Loucy (cell line): ENCODE measurements at regions not wholly inside any gene's neighbourhood (a gene's known extent, or its start where the extent isn't known, plus 50 kb on each side); places are given as distances from the start of the nearest gene placed in this dataset.

Experiments used
- H2AFZ ChIP-seq: fragments of 200-600 bp; sonication (generic); 2 replicates; pipeline ENCODE4 v1.6.0; 2016; ENCODE audit warnings: antibody characterized with exemption, mild to moderate bottlenecking, low read length, moderate library complexity
- H3F3A ChIP-seq: fragments of 200-600 bp; 2 replicates; pipeline ENCODE4 v1.6.0; 2016; ENCODE audit warnings: antibody characterized with exemption, low read depth, mild to moderate bottlenecking
- H3K27me3 ChIP-seq: fragments of 200-600 bp; sonication (generic); 2 replicates; pipeline ENCODE4 v1.6.1; 2014; ENCODE audit warnings: low read length, mild to moderate bottlenecking; ENCODE audit not compliant: insufficient read depth, poor library complexity, severe bottlenecking
- H3K36me3 ChIP-seq: fragments of 200-600 bp; sonication (generic); 2 replicates; pipeline ENCODE4 v1.6.1; 2016; ENCODE audit warnings: low read length; ENCODE audit not compliant: insufficient read depth
- H3K4me1 ChIP-seq: fragments of 200-600 bp; sonication (generic); 2 replicates; pipeline ENCODE4 v1.5.1; 2014; ENCODE audit warnings: low read length, mild to moderate bottlenecking; ENCODE audit not compliant: insufficient read depth, poor library complexity, severe bottlenecking
- H3K4me2 ChIP-seq: fragments of 200-600 bp; sonication (generic); 2 replicates; pipeline ENCODE4 v1.6.0; 2014; ENCODE audit warnings: antibody characterized with exemption, low read length, low read depth, mild to moderate bottlenecking; ENCODE audit not compliant: poor library complexity, severe bottlenecking
- H3K4me3 ChIP-seq: fragments of 200-600 bp; sonication (generic); 2 replicates; pipeline ENCODE4 v1.5.1; 2014; ENCODE audit warnings: low read length, mild to moderate bottlenecking, mixed read lengths; ENCODE audit not compliant: poor library complexity, severe bottlenecking
- H3K79me2 ChIP-seq: fragments of 200-600 bp; sonication (generic); 2 replicates; pipeline ENCODE4 v1.6.1; 2014; ENCODE audit warnings: low read length; ENCODE audit not compliant: insufficient read depth
- H3K9ac ChIP-seq: fragments of 200-600 bp; sonication (generic); 2 replicates; pipeline ENCODE4 v1.6.0; 2014; ENCODE audit warnings: mild to moderate bottlenecking, low read depth, low read length, moderate library complexity; ENCODE audit not compliant: poor library complexity, severe bottlenecking
- H3K9me2 ChIP-seq: fragments of 200-600 bp; sonication (generic); replicated peaks from 2 replicates; pipeline ENCODE4 v1.6.1; 2016; ENCODE audit warnings: low read depth, low read length, mixed read lengths
- H3K9me3 ChIP-seq: fragments of 200-600 bp; sonication (generic); 2 replicates; pipeline ENCODE4 v1.6.1; 2014; ENCODE audit warnings: mild to moderate bottlenecking, antibody characterized with exemption, low read length, low read depth; ENCODE audit not compliant: insufficient read depth
- H4K20me1 ChIP-seq: fragments of 200-600 bp; sonication (generic); 2 replicates; pipeline ENCODE4 v1.6.0; 2014; ENCODE audit warnings: antibody characterized with exemption, low read length, mild to moderate bottlenecking; ENCODE audit not compliant: insufficient read depth, poor library complexity, severe bottlenecking
- CTCF ChIP-seq: fragments of 200-600 bp; sonication (generic); conservative IDR thresholded peaks from 2 replicates; pipeline ENCODE4 v1.5.1; 2014; ENCODE audit warnings: mild to moderate bottlenecking, antibody characterized with exemption, low read length
- EZH2phosphoT487 ChIP-seq: fragments of 200-600 bp; IDR thresholded peaks from 2 replicates; pipeline ENCODE4 v1.6.1; 2018; ENCODE audit warnings: antibody characterized with exemption, mild to moderate bottlenecking, moderate library complexity, borderline replicate concordance

GRCh38 chr7:51444936-51445335, 128.3 kb upstream of the COBL start:
- TF ChIP-seq EZH2phosphoT487 (no peak), CTCF (no peak)
- Histone ChIP-seq H3K4me2 (no peak overlapping the region), H3K9me2 (no peaks in the 10 kb centered on the region), H3K4me3 (no peak overlapping the region), H3K27me3 (no peaks in the 10 kb centered on the region), H2AFZ (no peak overlapping the region), H3K36me3 (no peaks in the 10 kb centered on the region), H3F3A (no peaks in the 10 kb centered on the region), H3K9me3 (peaks cover 4% of the 10 kb centered on the region; the same call in 1 of the 2 replicates), H3K4me1 (no peaks in the 10 kb centered on the region), H3K9ac (no peak overlapping the region), H4K20me1 (no peaks in the 10 kb centered on the region), H3K79me2 (no peaks in the 10 kb centered on the region)

- no peaks in the 10 kb centered on the region for H3K27me3 ChIP-seq
- no peaks in the 10 kb centered on the region for H4K20me1 ChIP-seq
- H3K9me3 ChIP-seq, result no peaks in the 10 kb centered on the region
- no peak overlapping the region for H3K9ac ChIP-seq
- H3K79me2 ChIP-seq, result no peaks in the 10 kb centered on the region
- no peak overlapping the region for H2AFZ ChIP-seq
- H3K4me2 ChIP-seq, result no peak overlapping the region
- TF ChIP-seq CTCF (peak; percentile 92), EZH2phosphoT487 (no peak)
- H3K9me2 ChIP-seq, result no peaks in the 10 kb centered on the region
- no peaks in the 10 kb centered on the region for H3K36me3 ChIP-seq
- no peaks in the 10 kb centered on the region for H3F3A ChIP-seq
- no peak overlapping the region for H3K4me3 ChIP-seq
- no peaks in the 10 kb centered on the region for H3K4me1 ChIP-seq
Measured at GRCh38 chr7:51430480-51431086, 114.0 kb upstream of the COBL start.

- no peaks in the 10 kb centered on the region for H3K9me2 ChIP-seq
- H3K9me3 ChIP-seq, result no peaks in the 10 kb centered on the region
- no peaks in the 10 kb centered on the region for H4K20me1 ChIP-seq
- no peak overlapping the region for H3K9ac ChIP-seq
- no peaks in the 10 kb centered on the region for H3K4me1 ChIP-seq
- H3K79me2 ChIP-seq, result no peaks in the 10 kb centered on the region
- no peaks in the 10 kb centered on the region for H3K27me3 ChIP-seq
- TF ChIP-seq CTCF, result no peak; the same call in 1 of the 2 replicates
- no peak for TF ChIP-seq EZH2phosphoT487
- no peak overlapping the region for H3K4me3 ChIP-seq
- no peaks in the 10 kb centered on the region for H3K36me3 ChIP-seq
- H3K4me2 ChIP-seq, result no peak overlapping the region
- no peaks in the 10 kb centered on the region for H3F3A ChIP-seq
- no peak overlapping the region for H2AFZ ChIP-seq
Measured at GRCh38 chr7:51428217-51428887, 111.7 kb upstream of the COBL start.
